A673 (cell line): ENCODE measurements at regions not wholly inside any gene's neighbourhood (a gene's known extent, or its start where the extent isn't known, plus 50 kb on each side); places are given as distances from the start of the nearest gene placed in this dataset.

Source experiments
- EZH2 ChIP-seq: fragments of 200-600 bp; sonication (generic); IDR thresholded peaks from 2 replicates; pipeline ENCODE4 v1.6.1; 2017; ENCODE audit warnings: borderline replicate concordance, low read depth, mild to moderate bottlenecking, mixed read lengths, antibody characterized with exemption, low read length; ENCODE audit not compliant: poor library complexity, severe bottlenecking
- TF ChIP-seq, protein P1 (sequence below): fragments of 300-800, 200-600 bp; sonication (generic); conservative IDR thresholded peaks from 2 replicates; pipeline ENCODE4 v1.5.1; 2017; ENCODE audit warnings: low read depth, mild to moderate bottlenecking, antibody characterized with exemption, low read length, moderate library complexity, mixed read lengths

- TF ChIP-seq, protein P1, sequence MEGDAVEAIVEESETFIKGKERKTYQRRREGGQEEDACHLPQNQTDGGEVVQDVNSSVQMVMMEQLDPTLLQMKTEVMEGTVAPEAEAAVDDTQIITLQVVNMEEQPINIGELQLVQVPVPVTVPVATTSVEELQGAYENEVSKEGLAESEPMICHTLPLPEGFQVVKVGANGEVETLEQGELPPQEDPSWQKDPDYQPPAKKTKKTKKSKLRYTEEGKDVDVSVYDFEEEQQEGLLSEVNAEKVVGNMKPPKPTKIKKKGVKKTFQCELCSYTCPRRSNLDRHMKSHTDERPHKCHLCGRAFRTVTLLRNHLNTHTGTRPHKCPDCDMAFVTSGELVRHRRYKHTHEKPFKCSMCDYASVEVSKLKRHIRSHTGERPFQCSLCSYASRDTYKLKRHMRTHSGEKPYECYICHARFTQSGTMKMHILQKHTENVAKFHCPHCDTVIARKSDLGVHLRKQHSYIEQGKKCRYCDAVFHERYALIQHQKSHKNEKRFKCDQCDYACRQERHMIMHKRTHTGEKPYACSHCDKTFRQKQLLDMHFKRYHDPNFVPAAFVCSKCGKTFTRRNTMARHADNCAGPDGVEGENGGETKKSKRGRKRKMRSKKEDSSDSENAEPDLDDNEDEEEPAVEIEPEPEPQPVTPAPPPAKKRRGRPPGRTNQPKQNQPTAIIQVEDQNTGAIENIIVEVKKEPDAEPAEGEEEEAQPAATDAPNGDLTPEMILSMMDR: no peak
- TF ChIP-seq EZH2: no peak
These were observed 311.9 kb upstream of the RUNX1 start for GRCh38 chr21:35360870-35361570.
